HG03342 (cell line): ENCODE measurements at regions not wholly inside any gene's neighbourhood (a gene's known extent, or its start where the extent isn't known, plus 50 kb on each side); places are given as distances from the start of the nearest gene placed in this dataset.

Experiments used
- ATAC-seq: cut with Tn5 transposase; IDR thresholded peaks from one replicate; pipeline ENCODE4 v1.9.1; 2021; ENCODE audit warnings: mild to moderate bottlenecking, moderate library complexity; ENCODE audit not compliant: unreplicated experiment

GRCh38 chr16:61596655-61597054, 439.6 kb downstream of the CDH8 start:
- no peak for ATAC-seq

DNA sequence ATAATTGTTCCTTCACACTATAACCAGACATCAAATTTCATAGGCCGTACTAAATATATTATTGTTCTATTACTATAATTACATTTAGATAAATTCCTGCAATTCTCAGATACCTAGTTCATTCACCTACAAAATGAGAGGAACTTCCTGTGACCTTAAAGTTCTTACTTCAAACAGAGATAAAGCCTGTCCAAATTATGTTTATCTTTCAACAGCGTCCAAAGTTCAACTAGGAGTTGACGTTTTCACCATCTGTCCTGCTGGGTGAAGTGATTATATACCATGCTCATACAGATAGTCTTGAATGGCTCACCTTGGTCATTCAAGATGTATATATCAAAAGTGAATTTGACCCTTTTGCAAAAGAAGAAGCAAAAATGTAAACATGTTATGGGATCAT, 440.6 kb downstream of the CDH8 start:
- ATAC-seq = no peak

GRCh38 chr16:61590577-61590976, 445.7 kb downstream of the CDH8 start:
- ATAC-seq = no peak

- no peak for ATAC-seq
These were observed 448.7 kb downstream of the CDH8 start for GRCh38 chr16:61587526-61587925.

DNA sequence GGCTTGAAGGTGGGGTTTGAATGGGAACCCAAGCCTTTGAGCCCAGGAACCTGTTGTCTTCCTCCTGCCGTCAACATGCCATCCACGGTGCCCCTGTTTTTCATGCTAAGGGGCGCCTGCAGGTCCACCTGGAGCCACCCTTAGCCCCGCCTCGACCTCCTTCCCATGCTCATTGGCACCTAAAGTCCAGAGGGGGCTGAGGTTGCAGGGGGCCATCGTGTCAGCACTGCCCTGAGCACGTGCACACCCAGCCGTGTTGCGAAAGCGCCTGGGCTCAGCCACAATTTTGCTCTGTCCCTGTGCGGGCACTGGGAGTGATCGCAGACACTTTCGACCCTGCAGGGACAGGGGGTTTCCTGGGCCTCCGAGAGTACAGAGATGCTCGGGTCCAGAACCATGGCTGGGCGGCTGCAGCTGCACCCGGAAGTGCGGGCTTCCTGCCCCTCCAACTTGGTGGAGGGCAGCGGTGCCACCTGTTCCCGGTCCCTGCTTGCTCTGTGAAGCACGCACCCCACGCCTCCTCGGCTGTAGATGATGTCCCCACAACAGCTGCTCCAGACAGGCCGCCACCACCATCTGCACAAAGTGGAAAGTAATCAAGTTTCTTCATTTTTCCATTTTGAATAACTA, 454.7 kb downstream of the CDH8 start:
- ATAC-seq = no peak

DNA sequence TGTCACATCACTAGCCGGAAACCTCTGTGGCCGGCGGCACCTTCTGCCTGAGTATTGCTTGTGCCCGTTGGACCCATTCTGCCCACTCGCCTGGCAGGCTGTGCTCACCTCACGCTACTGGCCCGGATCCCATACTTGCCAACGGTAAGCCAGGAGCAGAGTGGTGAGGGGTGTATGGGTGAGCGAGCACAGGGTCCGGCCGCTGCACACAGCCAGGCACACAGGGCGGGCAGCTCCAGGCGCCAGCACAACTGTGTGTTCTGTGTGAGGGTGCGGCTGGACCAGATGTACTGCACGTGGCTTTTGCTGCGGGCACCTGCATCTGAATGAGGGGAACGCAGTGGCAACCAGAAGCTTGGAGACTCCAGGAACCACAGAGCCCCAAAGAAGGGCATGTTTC, 455.7 kb downstream of the CDH8 start:
- no peak for ATAC-seq

- no peak for ATAC-seq
These were observed 457.0 kb downstream of the CDH8 start for GRCh38 chr16:61579195-61579594.

DNA sequence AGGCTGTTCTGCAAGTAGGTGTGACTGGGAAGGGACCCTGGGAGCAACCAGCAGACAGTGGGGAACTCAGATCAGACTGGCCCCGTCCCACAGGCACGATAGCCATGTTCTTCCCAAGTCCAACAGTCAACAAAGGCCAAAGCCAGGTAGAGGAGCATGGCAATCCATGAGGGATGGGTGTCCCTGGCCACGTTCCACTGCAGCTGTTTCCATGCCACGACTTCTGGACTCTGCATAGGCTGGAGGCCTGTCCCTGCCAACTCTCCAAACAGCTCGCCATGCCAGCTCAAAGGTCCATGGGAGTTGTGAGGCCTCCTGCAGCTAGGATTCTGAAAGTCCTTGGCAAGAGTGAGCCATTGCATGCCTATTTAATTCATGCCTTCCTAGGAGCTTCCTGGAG, 459.8 kb downstream of the CDH8 start:
- no peak for ATAC-seq

GRCh38 chr16:61575617-61576016, 460.6 kb downstream of the CDH8 start:
- ATAC-seq = no peak

DNA sequence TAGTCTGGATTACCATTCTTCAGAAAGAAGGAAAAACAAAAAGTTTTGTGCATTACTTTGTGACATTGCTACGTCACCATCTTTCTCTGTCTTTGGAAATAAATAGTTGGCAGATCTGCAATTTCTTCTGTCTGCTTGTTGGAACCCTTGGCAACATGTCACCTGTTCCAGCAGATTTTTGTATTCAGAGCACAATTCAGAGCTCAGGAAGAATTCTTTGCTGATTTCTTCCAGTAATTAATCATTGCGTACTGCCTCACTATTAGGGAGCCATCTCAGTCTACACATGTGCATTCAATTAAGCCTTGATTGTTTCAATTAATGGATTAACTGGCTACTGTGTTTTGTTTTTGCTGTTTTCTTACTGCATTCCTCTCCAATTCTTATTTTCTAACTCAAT, 467.2 kb downstream of the CDH8 start:
- no peak for ATAC-seq

DNA sequence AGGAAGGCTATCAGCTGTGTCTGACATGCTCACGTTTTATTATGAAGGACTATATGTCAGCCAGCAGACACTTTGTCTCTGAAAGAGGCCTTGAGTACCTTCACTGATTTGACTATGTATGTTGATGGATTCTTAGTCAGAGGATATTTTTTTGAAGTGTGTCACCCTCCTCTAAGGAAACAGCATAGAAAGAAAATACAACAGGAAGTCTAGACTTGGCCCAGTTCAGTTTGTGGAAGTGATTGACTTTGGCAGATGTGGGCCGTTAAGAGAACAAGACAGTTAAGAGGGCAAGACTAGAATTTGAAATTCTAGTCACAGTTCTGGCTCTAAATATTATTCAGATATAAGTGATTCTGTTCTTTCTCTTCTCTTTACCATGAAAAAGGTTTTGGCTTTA, 471.5 kb downstream of the CDH8 start:
- no peak for ATAC-seq

- ATAC-seq = no peak
These were observed 480.4 kb downstream of the CDH8 start for GRCh38 chr16:61555718-61556441.

DNA sequence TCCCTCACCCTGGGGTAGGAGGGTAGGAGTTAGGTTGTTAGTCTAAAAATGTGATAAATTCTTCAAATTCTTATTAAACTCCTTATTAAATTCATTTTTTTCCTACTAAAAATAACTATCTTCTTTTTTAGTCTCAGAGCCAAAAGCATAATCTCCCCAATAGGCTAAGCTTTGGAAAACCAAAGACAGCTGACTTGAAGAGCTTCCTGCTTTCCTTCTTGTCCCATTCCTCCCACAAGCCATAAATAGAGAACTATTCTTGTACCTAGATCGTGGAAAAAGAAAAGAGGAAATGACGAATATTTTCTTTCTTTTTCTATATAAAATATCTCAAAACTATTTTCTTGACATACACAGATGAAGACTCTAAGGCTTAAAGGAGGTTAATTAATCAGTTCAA, 486.9 kb downstream of the CDH8 start:
- ATAC-seq = no peak

GRCh38 chr16:61547626-61548025, 488.6 kb downstream of the CDH8 start:
- no peak for ATAC-seq

GRCh38 chr16:61544165-61544564, 492.1 kb downstream of the CDH8 start:
- ATAC-seq = no peak

DNA sequence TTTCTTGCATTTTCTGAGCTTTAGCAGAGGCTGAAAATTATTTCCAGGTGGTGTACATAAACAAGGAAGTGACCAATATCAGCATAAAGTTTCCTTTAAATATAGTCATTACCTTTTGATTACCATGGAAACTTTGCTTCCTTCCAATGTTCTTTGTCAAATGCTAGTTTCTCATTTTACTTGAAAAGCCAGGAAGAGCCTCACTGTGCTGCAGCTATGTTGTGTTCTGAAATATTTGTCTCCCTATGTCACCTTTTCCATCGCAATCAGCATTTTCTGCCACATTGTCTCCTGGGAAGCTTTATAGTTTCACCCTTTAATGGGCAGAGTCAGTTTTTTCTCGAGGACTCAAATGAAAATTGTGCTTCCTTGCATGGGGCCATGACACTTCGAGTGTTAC, 496.0 kb downstream of the CDH8 start:
- no peak for ATAC-seq

DNA sequence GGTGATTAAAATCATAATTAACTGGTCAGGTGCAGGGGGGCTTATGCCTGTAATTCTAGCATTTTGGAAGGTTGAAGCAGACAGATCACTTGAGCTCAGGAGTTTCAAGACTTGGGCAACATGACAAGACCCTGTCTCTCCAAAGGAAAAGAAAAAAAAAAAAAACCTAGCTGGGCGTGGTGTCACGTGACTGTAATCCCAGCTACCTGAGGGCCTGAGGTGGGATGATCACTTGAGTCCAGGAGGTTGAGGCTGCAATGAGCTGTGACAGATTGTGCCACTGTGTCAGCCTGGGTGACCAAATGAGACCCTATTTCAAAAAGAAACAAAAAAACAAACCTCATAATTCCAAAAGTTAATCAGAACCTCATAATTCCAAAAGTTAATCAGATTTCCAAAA, 505.5 kb downstream of the CDH8 start:
- ATAC-seq = no peak

DNA sequence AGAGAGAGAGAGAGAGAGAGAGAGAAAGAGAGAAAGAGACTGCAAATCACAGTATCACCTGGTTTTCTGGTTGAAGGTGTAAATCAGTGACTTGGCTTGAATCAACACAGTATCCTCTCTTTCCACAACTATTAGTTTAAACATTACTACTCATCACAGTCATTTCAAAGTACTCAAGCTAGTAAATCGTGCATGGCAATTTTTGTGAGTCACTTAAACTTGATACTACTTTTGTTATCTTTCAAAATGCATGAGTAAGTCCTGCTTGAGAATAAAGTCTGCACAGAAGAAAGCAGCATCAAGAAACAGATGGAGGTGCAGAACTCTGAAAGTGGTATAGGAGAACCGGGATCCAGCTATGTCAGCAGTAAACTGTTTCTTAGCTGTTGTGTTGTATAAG, 535.4 kb downstream of the CDH8 start:
- ATAC-seq = no peak

DNA sequence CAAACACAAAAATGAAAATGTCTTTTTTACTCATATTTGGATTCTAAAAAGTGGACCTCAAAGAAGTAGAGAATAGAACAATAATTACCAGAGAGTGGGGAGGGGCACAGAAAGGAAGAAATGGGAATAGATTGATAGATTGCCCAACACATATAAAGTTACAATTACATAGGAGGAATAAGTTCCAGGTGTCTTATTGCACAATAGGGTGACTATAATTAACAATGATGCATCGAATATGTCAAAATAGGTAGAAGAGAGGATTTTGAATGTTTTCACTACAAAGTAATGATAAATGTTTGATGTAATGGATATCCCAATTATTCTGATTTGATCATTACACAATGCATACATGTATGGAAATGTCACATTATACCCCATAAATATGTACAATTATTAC, 556.0 kb downstream of the CDH8 start:
- no peak for ATAC-seq

- no peak for ATAC-seq
These were observed 564.5 kb downstream of the CDH8 start for GRCh38 chr16:61471737-61472136.

DNA sequence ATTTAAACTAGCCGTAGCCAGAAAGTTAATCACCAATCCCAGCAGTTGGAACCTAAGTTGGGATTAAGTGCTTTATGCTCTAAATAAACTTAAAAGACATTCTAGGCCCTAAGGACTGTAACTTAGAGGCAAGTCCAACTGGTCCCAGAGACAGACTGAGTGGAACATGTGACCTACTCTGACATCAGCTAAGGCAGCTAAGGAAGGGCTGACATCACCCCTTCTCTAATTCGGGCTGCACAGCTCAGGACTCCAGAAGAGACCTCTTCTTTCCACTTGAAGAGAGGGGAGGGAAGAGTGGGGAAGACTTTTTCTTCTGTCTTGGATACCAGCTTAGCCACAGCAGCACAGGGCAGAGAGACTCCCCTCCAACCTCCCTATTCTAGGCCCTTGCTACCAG, 565.2 kb downstream of the CDH8 start:
- no peak for ATAC-seq

DNA sequence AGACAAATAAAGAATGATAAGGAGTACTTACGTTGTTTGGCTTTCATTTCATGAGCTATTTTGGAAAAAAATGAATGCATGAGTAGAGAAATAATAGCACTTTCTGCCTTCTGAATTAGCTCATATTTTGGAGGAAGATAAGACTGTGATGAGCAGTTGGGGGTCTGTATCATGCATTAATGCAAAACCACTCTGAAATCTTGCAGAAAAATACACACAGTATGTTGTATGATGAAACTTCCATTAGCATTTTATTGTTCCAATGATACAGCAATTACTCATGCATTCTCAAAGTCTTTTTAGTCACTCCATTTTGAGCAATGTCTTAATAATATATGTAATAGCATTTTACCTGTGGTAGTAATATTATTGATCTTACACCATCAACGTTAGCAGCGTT, 571.0 kb downstream of the CDH8 start:
- no peak for ATAC-seq

- ATAC-seq = no peak
These were observed 576.2 kb downstream of the CDH8 start for GRCh38 chr16:61460020-61460419.
